DND-41 (cell line): ENCODE measurements at regions not wholly inside any gene's neighbourhood (a gene's known extent, or its start where the extent isn't known, plus 50 kb on each side); places are given as distances from the start of the nearest gene placed in this dataset.

Experiments
- ATAC-seq: fragments of 200-7000 bp; cut with Tn5 transposase; 3 replicates; pipeline ENCODE4 v1.9.1; 2021; ENCODE audit warnings: low read depth; ENCODE audit not compliant: insufficient read depth
- DNase-seq: peaks from one replicate; pipeline ENCODE4 v3.0.0-alpha.2; 2020
- H2AFZ ChIP-seq: 2 replicates; pipeline ENCODE4 v1.6.0; 2012; ENCODE audit warnings: low read depth, low read length
- H3K27ac ChIP-seq: 2 replicates; pipeline ENCODE4 v1.5.1; 2012; ENCODE audit warnings: low read length, inconsistent platforms
- H3K27me3 ChIP-seq: fragments of 200-600 bp; sonication (generic); 2 replicates; pipeline ENCODE4 v1.6.0; 2012; ENCODE audit warnings: low read length, mild to moderate bottlenecking, inconsistent platforms; ENCODE audit not compliant: insufficient read depth, poor library complexity
- H3K36me3 ChIP-seq: 2 replicates; pipeline ENCODE4 v1.5.1; 2012; ENCODE audit warnings: low read length, inconsistent platforms; ENCODE audit not compliant: insufficient read depth
- H3K4me1 ChIP-seq: 2 replicates; pipeline ENCODE4 v1.5.1; 2012; ENCODE audit warnings: mild to moderate bottlenecking, low read length; ENCODE audit not compliant: insufficient read depth
- H3K4me2 ChIP-seq: 2 replicates; pipeline ENCODE4 v1.6.0; 2012; ENCODE audit warnings: mild to moderate bottlenecking, moderate library complexity, low read length, inconsistent platforms; ENCODE audit not compliant: insufficient read depth
- H3K4me3 ChIP-seq, 2 experiments: fragments of 200-600 bp in 1 of 2; shearing (Covaris generic) in 1 of 2; 2 replicates each; pipeline ENCODE4 v1.5.1; 2012 to 2016; ENCODE audit warnings: inconsistent platforms in 2 of 2, low read length in 2 of 2, mild to moderate bottlenecking in 2 of 2, low read depth in 1 of 2, moderate library complexity in 1 of 2
- H3K79me2 ChIP-seq: 2 replicates; pipeline ENCODE4 v1.6.0; 2012; ENCODE audit warnings: low read length, inconsistent platforms; ENCODE audit not compliant: insufficient read depth
- H3K9ac ChIP-seq: 2 replicates; pipeline ENCODE4 v1.6.0; 2012; ENCODE audit warnings: low read depth, mild to moderate bottlenecking, inconsistent platforms, low read length, moderate library complexity
- H3K9me3 ChIP-seq: 2 replicates; pipeline ENCODE4 v1.5.1; 2012; ENCODE audit warnings: low read length, moderate library complexity, mild to moderate bottlenecking, inconsistent platforms; ENCODE audit not compliant: insufficient read depth, severe bottlenecking
- H4K20me1 ChIP-seq: 2 replicates; pipeline ENCODE4 v1.6.0; 2012; ENCODE audit warnings: low read length; ENCODE audit not compliant: insufficient read depth
- CTCF ChIP-seq: IDR thresholded peaks from 2 replicates; pipeline ENCODE4 v1.5.1; 2012; ENCODE audit warnings: borderline replicate concordance, low read length, moderate library complexity, mild to moderate bottlenecking; ENCODE audit not compliant: poor library complexity, severe bottlenecking; ENCODE audit errors: extremely low read depth
- EZH2 ChIP-seq: IDR thresholded peaks from 3 replicates; pipeline ENCODE4 v1.6.1; 2012; ENCODE audit warnings: borderline replicate concordance, low read depth, mild to moderate bottlenecking, moderate library complexity, low read length, inconsistent platforms; ENCODE audit not compliant: severe bottlenecking

DNA sequence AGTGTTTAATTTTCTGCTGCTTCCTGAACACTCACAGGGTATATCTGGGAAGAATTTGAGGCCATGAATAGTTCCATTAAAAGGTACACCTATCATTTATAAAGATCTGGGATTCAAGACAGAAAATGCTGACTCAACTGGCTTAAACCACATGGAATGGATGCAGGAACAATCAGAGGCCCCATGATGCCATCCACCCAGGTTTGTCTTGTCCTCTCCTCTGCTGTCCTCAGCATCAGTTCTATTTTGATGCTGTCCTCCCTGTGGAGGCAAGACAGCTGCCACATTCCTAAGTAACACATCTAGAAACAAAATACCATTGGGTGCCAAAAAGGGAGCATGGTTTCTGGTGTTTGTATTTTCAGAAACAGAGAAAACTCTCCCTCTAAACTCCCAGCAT is 143.4 kb downstream of the ELOVL4 start:
- Histone ChIP-seq H3K9me3 (no peaks in the 10 kb centered on the region), H3K4me1 (no peaks in the 10 kb centered on the region), H4K20me1 (no peaks in the 10 kb centered on the region), H3K36me3 (no peaks in the 10 kb centered on the region), H3K27ac (no peak overlapping the region), H3K27me3 (peaks cover 8% of the 10 kb centered on the region), H3K4me3 (no peak overlapping the region), H3K9ac (no peak overlapping the region), H3K79me2 (no peaks in the 10 kb centered on the region), H2AFZ (no peak overlapping the region), H3K4me2 (no peak overlapping the region)
- no peak for ATAC-seq
- no peak for TF ChIP-seq CTCF
- no peak for TF ChIP-seq EZH2
- no peak for DNase-seq

- H2AFZ ChIP-seq = no peak overlapping the region
- H3K9ac ChIP-seq = no peak overlapping the region
- H3K9me3 ChIP-seq = no peaks in the 10 kb centered on the region
- H3K27me3 ChIP-seq = no peaks in the 10 kb centered on the region
- ATAC-seq (no peak), DNase-seq (no peak)
- no peak overlapping the region for H3K27ac ChIP-seq
- H3K79me2 ChIP-seq = no peaks in the 10 kb centered on the region
- no peaks in the 10 kb centered on the region for H3K36me3 ChIP-seq
- TF ChIP-seq CTCF (no peak), EZH2 (no peak)
- H3K4me3 ChIP-seq = no peak overlapping the region
- no peaks in the 10 kb centered on the region for H3K4me1 ChIP-seq
- H4K20me1 ChIP-seq = no peaks in the 10 kb centered on the region
- H3K4me2 ChIP-seq = no peak overlapping the region
Observed at GRCh38 chr6:79802657-79803300, 144.6 kb downstream of the ELOVL4 start.

DNA sequence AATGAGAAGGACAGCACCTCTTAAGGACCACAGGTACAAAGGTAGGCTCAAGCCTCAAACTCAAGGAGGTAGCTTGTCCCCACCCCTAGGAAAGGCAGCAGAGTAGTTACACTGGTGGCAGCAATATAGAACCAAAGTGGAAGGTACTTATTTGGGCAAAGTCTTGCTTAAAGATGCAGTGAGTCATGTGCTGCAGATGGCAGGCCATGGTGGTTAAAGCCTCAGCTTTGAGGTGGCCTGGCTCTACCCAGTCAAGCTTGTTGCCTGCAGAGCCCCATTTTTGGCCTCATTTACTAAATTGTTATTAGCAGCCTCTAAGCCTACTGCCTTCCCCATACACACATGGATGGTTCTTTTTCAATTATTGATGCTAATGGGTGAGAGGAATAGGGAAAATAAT is 146.0 kb downstream of the ELOVL4 start:
- H3K36me3 ChIP-seq = no peaks in the 10 kb centered on the region
- no peak for DNase-seq

More for the DNA sequence above, 146.0 kb downstream of the ELOVL4 start:
- Histone ChIP-seq H3K27ac (no peak overlapping the region), H3K4me1 (no peaks in the 10 kb centered on the region), H3K27me3 (no peaks in the 10 kb centered on the region), H3K4me2 (no peak overlapping the region), H3K79me2 (no peaks in the 10 kb centered on the region), H3K9ac (no peak overlapping the region), H3K9me3 (no peaks in the 10 kb centered on the region), H3K4me3 (no peak overlapping the region), H4K20me1 (no peaks in the 10 kb centered on the region), H2AFZ (no peak overlapping the region)
- no peak for ATAC-seq
- TF ChIP-seq CTCF (no peak), EZH2 (no peak)
